Keratinocyte (primary cell): ENCODE measurements at regions not wholly inside any gene's neighbourhood (a gene's known extent, or its start where the extent isn't known, plus 50 kb on each side); places are given as distances from the start of the nearest gene placed in this dataset.

Experiments
- EZH2 ChIP-seq: IDR thresholded peaks from one replicate; pipeline ENCODE4 v1.6.1; 2012; ENCODE audit warnings: inconsistent platforms, mild to moderate bottlenecking, low read length, moderate library complexity
- TF ChIP-seq, protein P1 (sequence below), 3 experiments: IDR thresholded peaks in 1 of 3; conservative IDR thresholded peaks in 1 of 3; optimal IDR thresholded peaks in 1 of 3; 2 replicates in 2 of 3; 3 replicates in 1 of 3; pipeline versions ENCODE3 to v1.5.1; 2011; ENCODE audit warnings: low read length in 3 of 3, mild to moderate bottlenecking in 3 of 3, moderate library complexity in 2 of 3, control low read depth in 1 of 3, inconsistent platforms in 1 of 3; ENCODE audit not compliant: insufficient read depth in 2 of 3; ENCODE audit errors: extremely low read depth in 1 of 3

GRCh38 chr10:128528167-128528566, 401.9 kb upstream of the MKI67 start:
- TF ChIP-seq, protein P1, sequence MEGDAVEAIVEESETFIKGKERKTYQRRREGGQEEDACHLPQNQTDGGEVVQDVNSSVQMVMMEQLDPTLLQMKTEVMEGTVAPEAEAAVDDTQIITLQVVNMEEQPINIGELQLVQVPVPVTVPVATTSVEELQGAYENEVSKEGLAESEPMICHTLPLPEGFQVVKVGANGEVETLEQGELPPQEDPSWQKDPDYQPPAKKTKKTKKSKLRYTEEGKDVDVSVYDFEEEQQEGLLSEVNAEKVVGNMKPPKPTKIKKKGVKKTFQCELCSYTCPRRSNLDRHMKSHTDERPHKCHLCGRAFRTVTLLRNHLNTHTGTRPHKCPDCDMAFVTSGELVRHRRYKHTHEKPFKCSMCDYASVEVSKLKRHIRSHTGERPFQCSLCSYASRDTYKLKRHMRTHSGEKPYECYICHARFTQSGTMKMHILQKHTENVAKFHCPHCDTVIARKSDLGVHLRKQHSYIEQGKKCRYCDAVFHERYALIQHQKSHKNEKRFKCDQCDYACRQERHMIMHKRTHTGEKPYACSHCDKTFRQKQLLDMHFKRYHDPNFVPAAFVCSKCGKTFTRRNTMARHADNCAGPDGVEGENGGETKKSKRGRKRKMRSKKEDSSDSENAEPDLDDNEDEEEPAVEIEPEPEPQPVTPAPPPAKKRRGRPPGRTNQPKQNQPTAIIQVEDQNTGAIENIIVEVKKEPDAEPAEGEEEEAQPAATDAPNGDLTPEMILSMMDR (optimal IDR thresholded peaks at IDR 0.05 in 1 of 3, IDR thresholded peaks at IDR 0.05 in 1 of 3, conservative IDR thresholded peaks at IDR 0.05 in 1 of 3; ENCODE audit: extremely low read depth in 1 of 3, insufficient read depth in 2 of 3, low read length in 3 of 3): no peak
- no peak for TF ChIP-seq EZH2
